Liver (tissue), 2 donors: ENCODE measurements at regions not wholly inside any gene's neighbourhood (a gene's known extent, or its start where the extent isn't known, plus 50 kb on each side); places are given as distances from the start of the nearest gene placed in this dataset.

Experiments
- EGR1 ChIP-seq, 2 donors: IDR thresholded peaks; 2 replicates each; pipeline ENCODE4 v1.6.1; 2016 to 2018; ENCODE audit warnings: antibody characterized with exemption in 2 of 2, low read depth in 2 of 2
- RAD21 ChIP-seq, 2 donors: IDR thresholded peaks; 2 replicates each; pipeline ENCODE4 v1.6.1; 2016; ENCODE audit warnings: antibody characterized with exemption in 2 of 2, mild to moderate bottlenecking in 2 of 2
- TAF1 ChIP-seq: conservative IDR thresholded peaks from 2 replicates; pipeline ENCODE4 v1.6.1; 2016; ENCODE audit warnings: antibody characterized with exemption, mild to moderate bottlenecking
- YY1 ChIP-seq: IDR thresholded peaks from 2 replicates; pipeline ENCODE4 v1.6.1; 2016; ENCODE audit warnings: antibody characterized with exemption, mild to moderate bottlenecking
- donor health status: healthy.

GRCh38 chr2:219704878-219705277, 77.4 kb downstream of the SLC4A3 start:
- TF ChIP-seq TAF1: no peak
- TF ChIP-seq RAD21 (IDR thresholded peaks at IDR 0.05): no peak
- no peak for TF ChIP-seq YY1
- no peak for TF ChIP-seq EGR1 (IDR thresholded peaks at IDR 0.05; ENCODE audit: low read depth in 2 of 2)
